ENCODE measurements at regions not wholly inside any gene's neighbourhood (a gene's known extent, or its start where the extent isn't known, plus 50 kb on each side); places are given as distances from the start of the nearest gene placed in this dataset.

DNA sequence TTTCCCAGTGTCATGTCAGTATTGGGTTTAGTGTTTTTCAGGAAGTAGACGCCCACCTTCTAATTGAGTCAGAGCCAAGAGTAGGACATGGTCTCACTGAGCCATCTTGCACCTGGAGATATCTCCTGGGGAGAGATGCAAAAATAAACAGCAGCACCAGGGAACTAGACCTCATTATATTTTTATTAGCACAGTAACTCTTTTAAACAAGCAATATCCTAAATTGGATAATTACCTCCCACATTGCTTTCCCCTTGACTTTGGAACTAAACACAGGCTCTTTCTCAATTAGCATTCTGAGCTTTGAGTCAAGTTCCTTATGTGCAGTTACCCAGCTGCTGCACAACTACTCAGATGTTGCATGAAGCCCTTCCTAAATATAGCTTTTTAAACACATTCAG lies 175.4 kb downstream of the IBTK start:
- DNase-seq (ENCODE audit: low read depth) = no peak

DNA sequence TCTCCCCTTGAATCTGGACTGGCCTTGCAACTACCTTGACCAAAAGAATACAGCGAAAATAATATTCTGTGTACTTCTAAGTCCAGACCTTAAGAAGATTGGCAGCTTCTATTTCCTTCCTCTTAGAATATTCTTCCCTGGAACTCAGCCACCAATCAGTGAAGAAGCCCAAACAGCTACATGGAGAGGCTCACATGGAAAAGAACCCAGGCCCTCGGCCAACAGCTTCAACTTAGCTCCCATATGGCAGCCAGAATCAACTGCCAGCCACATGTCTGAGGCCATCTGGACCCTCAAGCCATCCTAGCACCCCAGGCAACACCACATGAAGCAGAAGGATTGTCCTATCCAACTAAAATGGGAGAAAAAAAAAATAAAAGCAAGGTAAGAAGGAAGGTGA lies 178.8 kb downstream of the IBTK start:
- DNase-seq (ENCODE audit: low read depth) = no peak

DNA sequence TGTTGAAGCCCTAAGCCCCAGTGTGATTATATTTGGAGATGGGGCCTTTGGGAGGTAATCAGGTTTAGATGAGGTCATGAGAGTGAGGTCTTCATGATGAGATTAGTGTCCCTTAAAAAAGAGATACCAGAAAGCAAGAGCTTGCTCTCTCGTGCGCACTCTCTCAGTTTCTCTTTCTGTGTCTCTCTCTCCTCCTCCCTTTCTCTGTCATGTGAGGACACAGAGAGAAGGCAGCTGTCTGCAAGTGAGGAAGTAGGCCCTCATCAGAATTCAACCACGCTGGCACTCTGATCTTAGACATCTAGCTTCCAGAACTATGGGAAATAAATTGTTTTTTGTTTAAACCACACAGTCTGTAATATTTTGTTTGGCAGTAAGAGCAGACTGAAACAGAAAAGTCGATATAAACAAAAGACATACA lies 180.5 kb downstream of the IBTK start:
- DNase-seq (ENCODE audit: low read depth) = no peak

DNA sequence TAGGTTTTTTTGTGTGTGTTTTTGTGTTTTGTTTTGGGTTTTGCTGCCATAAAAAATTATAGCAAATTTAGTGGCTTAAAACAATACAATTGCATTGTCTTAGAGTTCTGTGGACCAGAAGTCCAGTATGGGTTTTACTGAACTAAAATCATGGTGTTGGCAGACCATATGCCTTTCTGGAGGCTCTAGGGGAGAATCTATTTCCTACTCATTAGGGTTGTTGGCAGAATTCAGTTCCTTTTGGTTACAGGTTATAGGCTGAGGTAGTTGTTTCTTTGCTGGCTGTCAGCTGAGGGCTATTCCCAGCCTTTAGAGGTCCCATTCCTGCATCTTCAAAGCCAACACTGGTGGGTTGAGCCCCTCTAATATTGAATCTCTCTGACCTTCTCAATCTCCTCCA lies 181.3 kb downstream of the IBTK start:
- no peak for DNase-seq (ENCODE audit: low read depth)

DNA sequence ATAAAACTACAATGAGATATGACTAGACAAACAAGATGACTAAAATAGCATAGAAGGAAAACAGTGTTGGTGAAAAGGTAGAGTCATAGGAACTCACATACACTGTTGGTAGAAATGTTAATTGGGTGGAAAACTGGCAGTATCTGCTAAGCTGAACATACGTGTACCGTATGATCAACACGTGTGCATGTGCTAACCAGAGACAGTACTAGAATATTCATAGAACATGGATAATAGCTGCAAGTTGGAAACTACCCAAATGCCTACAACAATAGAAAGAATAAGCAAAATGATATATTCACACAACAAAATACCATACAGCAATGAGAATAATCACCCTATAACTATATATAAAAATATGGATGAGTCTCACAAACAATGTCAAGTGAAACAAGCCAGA lies 184.0 kb downstream of the IBTK start:
- DNase-seq (ENCODE audit: low read depth) = no peak

DNA sequence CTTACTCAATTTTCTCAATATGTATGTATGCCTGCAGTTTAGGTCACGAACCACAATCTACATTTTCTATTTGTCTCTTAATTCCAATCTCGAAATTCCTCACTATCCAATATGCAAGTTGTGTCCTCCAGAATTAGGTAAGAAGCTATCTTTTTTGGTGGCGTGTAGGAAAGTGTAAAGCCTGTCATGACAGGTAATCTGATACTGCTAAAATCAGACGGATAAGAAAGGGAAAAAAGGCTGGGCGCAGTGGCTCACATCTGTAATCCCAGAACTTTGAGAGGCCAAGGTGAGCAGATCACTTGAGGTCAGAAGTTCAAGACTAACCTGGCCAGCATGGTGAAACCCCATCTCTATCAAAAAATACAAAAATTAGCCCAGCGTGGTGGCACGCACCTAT lies 185.3 kb downstream of the IBTK start:
- DNase-seq (ENCODE audit: low read depth) = no peak

DNA sequence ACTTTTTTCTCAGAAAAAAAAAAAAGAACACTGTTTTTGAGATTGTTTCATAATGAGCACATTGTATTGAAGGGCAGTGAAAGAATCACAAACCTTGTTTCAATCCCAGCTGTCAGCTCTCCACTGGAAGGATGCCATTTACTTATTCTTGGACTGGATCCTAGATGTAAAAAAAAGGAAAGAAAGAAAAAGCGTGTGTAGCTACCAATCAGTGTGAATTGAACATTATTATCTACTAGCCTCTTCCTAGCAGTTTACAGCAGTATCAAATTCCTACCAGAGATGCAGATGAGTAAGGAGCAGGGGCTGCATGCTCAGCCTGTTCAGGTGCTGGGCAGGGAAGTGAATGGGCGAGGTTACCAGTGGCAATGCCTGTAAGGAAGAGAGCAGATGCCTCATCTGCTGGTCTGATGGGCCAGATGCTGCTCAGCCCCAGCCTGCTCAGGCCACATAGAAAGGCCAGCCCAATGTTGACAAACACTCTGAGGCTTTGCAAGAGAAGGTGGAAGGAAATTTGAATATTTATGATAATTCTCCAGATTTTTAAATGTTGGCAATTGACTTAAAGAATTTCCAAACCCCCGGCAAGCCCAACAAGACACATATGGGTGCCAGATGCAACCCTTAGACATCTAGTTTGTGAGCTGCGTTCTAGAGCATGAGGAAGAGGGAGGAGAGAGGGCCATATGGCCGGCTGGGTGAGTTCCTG lies 189.5 kb downstream of the IBTK start:
- no peak for DNase-seq (ENCODE audit: low read depth)

DNA sequence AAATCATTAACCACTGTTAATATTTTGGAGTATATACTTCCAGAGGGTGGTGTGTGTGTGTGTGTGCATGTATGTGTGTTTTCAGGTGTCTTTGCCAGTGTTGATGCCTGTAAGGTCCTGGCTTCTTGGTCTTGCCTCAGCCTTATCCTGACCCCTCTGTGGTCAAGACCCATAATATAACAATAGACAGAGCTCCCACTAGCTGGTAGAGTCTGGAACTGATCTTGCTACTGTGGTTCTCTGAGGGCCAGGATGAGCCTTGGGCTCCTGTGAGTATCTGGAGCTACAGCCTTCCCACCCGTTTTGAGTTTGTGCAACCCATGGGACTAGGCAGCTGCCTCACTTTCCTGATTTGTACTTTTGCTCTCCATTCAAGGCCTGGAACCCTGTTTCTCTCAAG lies 191.0 kb downstream of the IBTK start:
- no peak for DNase-seq (ENCODE audit: low read depth)

DNA sequence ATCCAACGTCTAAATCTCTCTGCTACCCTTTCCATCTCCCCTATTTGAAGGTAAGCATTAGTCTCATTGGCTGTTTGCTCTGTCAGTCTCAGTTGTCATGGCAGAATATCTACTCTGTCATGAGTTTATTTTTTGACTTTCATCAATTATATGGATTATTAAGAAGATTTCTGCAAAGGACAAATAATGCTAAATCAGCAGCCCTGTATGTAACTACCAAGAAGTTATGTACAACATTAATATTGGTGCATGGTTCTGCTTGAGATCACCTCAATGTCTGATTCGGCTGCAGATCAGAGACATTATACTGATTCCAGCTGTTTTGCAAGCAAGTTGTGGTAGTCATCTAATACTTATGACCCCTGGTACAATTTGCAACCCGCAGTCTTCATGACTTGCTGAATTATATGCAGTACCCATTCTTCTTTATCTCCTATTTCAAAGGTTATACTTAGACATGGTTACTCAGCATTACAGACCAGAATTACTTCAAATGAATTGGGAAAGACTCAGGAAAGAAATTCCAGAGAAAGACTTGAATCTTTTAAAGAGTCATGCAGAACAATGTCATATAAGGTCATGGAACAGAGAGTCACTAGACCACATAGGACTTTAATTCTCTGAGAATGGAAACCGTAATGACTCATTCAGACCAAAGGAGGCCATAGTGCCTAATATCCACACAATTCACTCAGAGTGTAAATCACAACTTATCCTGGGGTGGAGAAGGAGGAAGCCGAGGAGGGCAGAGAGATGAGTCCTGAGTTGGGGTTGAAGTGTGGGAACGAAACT lies 201.4 kb downstream of the IBTK start:
- no peak for DNase-seq (ENCODE audit: low read depth)

DNA sequence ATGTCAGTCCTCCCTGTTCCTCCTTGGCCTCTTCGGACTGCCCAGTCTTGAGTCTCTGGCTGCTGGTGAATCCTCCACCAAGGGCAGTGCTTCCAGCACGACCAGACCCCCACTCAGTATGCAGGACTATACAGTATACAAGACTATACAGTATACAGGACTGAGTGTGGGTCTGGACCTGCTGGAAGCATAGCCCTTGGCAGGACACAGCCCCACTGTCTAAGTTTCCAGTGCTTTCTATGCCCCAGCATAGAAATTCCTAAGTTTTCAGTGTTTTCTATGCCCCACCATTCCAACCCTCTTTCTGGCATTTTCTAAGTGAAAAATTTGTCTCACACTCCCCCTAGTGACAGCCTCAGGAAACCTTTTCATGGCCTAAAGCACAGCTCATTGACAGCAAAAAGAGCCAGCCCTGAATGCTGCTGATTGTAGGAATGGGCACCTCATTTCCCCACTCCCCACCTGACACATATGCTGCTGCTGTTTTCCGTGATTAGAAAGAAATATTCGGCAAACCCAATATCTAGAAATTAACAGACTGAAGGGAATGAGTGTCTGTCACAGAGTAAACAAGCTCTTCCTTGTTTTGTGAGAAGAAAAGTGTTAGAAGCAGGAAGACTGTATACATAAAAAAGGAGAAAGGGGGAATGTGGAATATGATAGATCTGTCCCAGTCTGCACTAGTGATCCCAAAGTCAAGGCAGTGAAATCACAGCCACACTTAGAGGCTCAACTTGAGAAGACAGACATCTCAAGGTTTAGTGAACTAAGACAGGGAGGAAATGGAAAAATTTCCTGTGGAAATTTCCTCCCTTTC lies 206.9 kb downstream of the IBTK start:
- no peak for DNase-seq (ENCODE audit: low read depth)

DNA sequence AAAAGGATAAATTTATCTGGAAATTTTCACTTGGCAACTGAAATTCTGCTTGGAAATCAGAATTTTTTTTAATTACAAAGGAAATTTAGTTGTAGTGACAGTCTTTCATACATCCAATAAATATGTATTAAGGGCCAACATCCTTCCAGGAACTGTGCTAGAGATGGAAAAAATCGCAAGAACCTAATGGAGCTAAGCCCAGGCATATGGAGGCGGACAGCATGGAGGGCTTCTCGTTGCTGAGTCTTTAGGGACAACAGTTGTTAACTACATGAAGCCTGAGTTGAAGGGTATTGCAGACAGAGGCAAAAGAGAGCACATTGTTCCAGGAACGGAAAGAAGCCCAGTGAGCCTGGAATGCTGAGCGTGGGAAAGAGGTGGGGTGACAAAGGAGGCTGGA lies 208.9 kb downstream of the IBTK start:
- DNase-seq (ENCODE audit: low read depth) = no peak

DNA sequence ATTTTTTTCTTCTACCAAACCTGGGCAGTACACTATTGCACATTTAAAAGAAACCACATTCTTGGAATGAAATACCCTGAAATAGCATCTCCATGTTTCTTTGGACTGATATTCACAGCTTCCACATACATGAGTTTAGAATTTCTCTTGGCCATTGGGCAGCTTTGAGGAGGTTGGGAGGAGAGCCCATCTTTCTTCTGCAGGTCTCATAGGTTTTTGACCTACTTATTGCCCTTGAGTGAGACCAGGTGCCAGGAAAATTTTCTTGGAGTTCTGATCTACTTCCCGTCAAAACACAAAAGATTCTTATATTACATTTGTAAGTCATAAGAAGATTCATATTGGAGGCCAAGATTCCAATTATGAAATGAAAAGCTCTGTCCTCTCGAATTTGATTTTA lies 212.0 kb downstream of the IBTK start:
- DNase-seq (ENCODE audit: low read depth) = no peak

DNA sequence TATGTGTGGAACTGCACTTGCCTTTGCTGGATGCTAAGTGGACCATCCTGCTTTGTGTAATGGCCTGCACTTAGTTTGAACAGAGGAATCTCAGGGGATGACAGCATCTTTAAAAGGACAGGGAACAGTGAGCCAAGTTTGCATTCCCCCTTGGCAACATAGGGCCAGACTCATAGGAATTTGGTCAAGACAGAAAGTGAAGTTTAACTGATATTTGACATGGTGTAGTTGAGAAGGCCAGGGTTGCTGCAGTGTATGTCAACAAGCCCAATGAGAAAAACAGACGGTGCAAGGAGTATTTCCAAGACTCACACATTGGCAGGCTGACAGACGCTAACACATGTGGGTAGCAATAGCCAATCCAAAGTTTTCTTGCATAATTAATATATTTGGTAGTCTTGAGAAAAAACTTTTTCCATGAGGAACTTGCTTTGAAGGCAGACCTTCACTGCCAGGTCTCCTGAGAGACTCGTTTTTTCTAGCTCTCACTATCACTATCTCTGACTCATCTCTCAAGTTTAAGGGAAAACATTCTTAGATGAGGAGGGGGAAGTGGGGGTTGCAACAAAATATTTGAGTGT lies 213.8 kb downstream of the IBTK start:
- DNase-seq (ENCODE audit: low read depth) = no peak

DNA sequence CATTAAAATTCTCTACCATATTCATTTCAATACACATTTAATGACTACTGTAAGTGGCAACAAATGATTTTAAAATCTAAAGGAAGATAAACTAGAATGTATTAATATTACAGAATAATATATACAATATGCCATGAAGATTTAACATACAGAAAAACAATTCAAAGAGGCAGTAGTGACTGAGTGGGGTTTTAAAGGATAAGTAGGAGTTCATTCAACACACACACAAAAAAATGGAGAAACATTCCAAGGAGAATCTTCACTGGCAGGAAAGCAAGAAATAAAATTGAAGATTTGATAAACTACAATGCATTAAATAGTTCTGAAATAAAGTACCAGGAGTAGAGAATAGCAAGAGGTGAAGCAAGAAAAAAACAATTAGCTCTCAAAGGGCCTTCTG lies 215.1 kb downstream of the IBTK start:
- DNase-seq (ENCODE audit: low read depth) = no peak

DNA sequence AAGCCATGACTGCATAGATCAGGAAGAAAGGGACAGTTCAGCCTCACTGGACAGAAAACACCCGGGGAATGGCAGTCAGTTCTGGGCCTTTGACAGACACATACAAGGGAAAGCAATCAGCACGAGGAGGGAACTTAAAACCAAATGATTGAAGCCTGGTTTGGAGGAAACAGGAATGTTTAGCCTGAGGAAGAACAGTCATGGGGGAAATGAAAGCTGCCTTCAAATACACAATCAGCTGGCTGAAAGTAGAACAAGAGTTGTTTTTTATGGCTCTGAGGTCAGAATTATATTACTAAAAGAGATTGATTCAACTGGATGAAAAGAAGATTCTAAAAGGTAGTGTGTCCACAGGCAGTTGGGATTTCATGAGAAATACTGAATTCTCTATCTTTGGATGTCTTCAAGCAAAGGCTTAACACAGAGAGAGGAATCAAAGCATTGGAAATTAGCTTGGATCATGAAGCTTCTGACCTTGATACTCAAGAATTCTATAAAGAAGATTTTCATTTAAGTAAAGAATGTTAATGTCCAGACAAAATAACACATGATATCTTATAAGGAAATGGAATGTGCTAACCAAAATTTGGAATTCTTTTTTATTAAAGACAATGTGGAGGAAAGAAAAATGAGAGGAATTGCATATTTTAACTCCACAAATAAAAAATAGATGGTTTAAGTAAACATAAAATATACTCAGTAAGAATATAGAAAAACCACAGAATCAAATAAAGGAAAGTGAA lies 216.6 kb downstream of the IBTK start:
- no peak for DNase-seq (ENCODE audit: low read depth)

DNA sequence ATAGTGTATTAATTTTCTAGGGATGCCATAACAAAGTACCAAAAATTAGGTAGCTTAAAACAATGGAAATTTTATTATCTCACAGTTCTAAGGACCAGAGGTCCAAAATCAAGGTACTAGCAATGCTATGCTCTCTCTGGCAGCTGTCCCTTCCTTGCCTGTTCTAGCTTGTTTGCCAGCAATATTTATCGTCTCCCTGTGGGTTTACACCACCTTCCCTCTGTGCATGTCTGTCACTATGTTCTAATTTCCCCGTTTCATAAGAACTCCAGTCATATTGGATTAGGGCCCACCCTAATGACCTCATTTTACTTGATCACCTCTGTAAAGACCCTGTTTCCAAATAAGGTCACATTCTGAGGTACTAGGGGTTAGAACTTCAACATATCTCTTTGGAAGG lies 217.2 kb downstream of the IBTK start:
- DNase-seq (ENCODE audit: low read depth) = no peak

DNA sequence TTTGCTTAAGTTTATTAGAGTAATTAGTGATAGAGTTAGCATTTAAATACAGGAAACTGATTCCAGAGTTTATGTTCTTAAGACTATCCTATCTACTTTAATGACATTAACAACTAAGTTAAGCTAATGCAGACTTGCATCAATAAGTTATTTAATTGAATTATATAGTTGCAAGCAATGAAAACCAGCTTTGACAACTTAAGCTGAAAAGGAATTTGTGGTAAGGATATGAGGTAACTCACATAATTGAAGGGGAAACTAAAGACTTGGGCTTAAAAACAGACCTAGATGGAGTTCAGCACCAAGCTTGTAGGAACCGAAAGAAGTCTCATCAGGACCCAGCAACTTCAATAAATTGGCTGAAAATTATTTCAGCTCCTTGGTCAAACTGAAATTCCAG lies 222.3 kb downstream of the IBTK start:
- no peak for DNase-seq (ENCODE audit: low read depth)

DNA sequence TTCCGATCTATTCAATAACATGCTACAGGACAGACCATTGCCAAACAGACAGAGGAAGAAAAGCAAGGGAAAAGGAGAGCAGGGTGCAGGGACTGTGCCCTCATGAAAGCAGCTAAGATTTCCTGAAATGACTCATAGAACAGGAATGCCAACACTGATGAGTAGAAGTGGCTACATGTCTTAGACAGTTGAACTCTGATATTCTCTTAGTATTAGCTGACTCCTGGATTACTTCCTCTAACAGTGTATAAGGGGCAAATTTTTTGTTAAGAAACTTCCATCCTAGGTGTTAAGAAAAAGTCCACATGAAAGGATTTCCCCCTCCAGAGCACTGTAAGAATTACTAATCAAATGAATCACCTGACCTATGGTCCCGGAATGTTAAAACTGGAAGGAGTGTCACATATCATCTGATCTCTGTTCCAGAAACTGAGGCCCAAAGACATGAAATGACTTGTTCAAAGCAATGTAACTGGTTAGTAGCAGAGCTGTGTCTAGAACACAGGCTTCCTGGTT lies 224.9 kb downstream of the IBTK start:
- no peak for DNase-seq (ENCODE audit: low read depth)

DNA sequence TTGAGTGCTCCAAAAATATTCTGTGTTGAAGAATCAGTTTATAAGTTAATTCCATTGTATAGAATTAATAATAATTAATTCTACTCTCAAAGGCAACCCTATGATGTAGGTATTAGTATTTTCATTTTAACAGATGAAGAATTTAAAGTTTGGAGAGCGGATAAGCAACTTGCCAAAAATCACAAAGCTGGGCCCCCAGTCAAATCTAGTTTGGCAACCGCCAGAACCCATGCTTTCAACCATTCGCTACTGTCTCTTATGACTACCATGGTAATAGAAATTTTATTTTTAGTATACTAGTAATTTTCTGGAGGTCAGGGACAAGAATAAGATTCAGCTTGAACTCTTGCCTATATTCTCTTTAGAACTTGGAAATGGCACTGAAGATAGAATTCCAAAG lies 229.8 kb downstream of the IBTK start:
- no peak for DNase-seq (ENCODE audit: low read depth)

DNA sequence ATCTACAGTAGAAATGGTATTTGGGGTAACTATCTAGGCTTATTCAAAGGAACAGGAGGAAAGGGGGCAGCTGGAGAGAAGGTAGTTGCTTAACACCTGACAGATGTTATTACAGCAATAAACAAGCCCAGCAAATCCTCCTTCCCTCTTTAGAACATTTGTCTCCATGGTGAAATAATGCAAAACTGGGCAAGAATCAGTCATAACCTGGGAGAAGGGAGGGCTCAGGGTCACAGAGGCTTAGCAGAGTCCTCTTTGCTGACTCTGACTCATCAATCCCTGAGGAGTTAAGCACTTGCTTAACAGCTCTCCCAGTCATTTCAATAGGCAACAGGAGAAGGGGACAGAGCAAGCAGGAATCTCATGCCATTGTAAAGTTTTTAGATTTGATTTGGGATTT lies 230.3 kb downstream of the IBTK start:
- no peak for DNase-seq (ENCODE audit: low read depth)

DNA sequence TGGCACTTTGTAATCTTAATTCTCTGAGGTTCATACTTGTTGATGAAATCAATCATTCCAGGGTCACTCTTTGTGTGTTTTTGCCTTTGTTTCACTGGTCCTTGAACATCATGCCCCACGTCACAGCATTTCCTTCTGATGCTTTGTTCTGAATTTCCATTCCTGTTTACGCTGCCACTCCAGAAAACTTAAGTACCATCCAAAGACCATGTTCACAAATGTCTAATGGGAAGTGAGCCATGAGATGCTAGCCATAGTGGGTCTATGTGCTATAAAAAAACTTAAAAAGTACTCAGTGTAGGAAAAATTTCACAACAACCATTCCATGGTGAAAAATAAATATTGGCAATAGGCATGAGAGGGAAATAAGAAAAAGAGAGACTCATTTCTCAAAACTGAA lies 232.0 kb downstream of the IBTK start:
- DNase-seq (ENCODE audit: low read depth) = no peak

DNA sequence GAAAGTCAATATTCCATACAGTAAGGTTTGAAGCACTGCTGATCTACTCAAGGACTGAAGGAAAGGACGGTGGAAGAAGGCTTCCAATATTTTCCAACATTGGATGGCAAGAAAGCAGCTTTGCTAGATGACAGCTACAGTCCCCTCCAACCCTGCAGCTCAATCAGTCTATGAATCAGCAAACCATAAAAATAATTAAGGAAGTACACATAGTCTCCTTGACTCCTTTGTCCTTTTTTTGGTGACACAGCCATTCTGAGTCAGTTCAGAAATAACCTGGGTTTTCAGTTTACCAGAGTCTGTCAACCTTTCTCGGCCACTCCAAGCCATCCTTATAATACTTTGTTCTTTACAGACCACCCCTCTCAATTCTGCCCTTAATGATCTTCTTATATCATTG lies 232.5 kb downstream of the IBTK start:
- DNase-seq (ENCODE audit: low read depth) = no peak
